Liver (tissue), 3 donors: ENCODE measurements at regions not wholly inside any gene's neighbourhood (a gene's known extent, or its start where the extent isn't known, plus 50 kb on each side); places are given as distances from the start of the nearest gene placed in this dataset.

Experiments used
- ATF3 ChIP-seq: IDR thresholded peaks from 2 replicates; pipeline ENCODE4 v1.6.1; 2016; ENCODE audit warnings: antibody characterized with exemption
- CTCF ChIP-seq: fragments of 150-350 bp; IDR thresholded peaks from 2 replicates; pipeline ENCODE4 v1.5.1; 2017; ENCODE audit warnings: improper control_type of control experiment, low read depth, low read length; ENCODE audit not compliant: missing input control
- EGR1 ChIP-seq, 2 donors: IDR thresholded peaks; 2 replicates each; pipeline ENCODE4 v1.6.1; 2016 to 2018; ENCODE audit warnings: antibody characterized with exemption in 2 of 2, low read depth in 2 of 2
- MAX ChIP-seq: IDR thresholded peaks from 2 replicates; pipeline ENCODE4 v1.6.1; 2016; ENCODE audit warnings: antibody characterized with exemption
- NR2F2 ChIP-seq: IDR thresholded peaks from 2 replicates; pipeline ENCODE4 v1.6.1; 2016; ENCODE audit warnings: antibody characterized with exemption
- RAD21 ChIP-seq, 2 donors: IDR thresholded peaks; 2 replicates each; pipeline ENCODE4 v1.6.1; 2016; ENCODE audit warnings: antibody characterized with exemption in 2 of 2, mild to moderate bottlenecking in 2 of 2
- REST ChIP-seq: IDR thresholded peaks from 2 replicates; pipeline ENCODE4 v1.6.1; 2016; ENCODE audit warnings: antibody characterized with exemption, mild to moderate bottlenecking
- SP1 ChIP-seq: IDR thresholded peaks from 2 replicates; pipeline ENCODE4 v1.6.1; 2018; ENCODE audit warnings: antibody characterized with exemption, mild to moderate bottlenecking
- TAF1 ChIP-seq: conservative IDR thresholded peaks from 2 replicates; pipeline ENCODE4 v1.6.1; 2016; ENCODE audit warnings: antibody characterized with exemption, mild to moderate bottlenecking
- YY1 ChIP-seq: IDR thresholded peaks from 2 replicates; pipeline ENCODE4 v1.6.1; 2016; ENCODE audit warnings: antibody characterized with exemption, mild to moderate bottlenecking
- ZBTB33 ChIP-seq: IDR thresholded peaks from 2 replicates; pipeline ENCODE4 v1.6.1; 2016; ENCODE audit warnings: antibody characterized with exemption
- donor health status: healthy.
- donor health status: healthy.

- TF ChIP-seq CTCF (no peak), SP1 (no peak), REST (no peak), ZBTB33 (no peak), MAX (no peak), YY1 (no peak), ATF3 (no peak), EGR1 (IDR thresholded peaks at IDR 0.05; ENCODE audit: low read depth in 2 of 2) (no peak), TAF1 (no peak), RAD21 (IDR thresholded peaks at IDR 0.05) (no peak), NR2F2 (no peak)
These were observed 130.4 kb downstream of the ESM1 start for GRCh38 chr5:54854883-54855581.
